ENCODE measurements at regions not wholly inside any gene's neighbourhood (a gene's known extent, or its start where the extent isn't known, plus 50 kb on each side); places are given as distances from the start of the nearest gene placed in this dataset.
"Not testable (repeated sequence)": the region's sequence is repeated elsewhere in the genome, so short reads cannot be mapped to it uniquely, and the experiment has no call there.

DNA sequence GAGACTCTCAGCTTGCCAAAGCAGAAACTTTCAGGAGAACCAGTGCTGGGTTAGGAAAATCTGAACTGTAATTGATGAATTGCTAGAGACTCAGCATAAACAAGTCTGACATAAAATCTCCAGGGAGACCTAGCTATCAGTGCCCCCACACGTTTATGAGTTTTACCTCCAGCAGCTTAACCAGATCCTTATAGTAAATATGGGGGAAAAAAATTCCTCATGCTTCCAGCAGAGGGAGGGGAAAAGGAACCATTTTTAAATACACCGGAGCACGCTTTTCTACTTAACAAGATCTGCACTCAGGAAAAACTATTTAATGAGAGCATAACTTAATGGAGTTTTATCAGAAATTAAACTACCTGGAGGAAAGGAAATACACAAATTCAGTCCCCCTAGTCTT lies 1040.7 kb upstream of the INTU start:
- DNase-seq (ENCODE audit: low spot score): no peak

DNA sequence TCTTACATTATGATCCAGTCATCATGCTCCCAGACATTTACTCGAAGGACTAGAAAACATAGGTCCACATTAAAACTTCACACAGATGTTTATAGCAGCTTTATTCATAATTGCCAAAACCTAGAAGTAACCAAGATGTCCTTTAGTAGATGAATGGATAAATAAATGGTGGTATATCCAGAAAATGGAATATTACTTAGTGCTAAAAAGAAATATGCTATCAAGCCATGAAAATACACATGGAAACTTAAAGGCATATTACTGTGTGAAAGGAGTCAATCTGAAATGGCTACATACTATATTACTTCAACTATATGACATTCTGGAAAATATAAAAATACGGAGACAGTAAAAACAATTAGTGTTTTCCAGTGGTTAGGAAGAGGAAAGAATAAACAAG lies 1039.1 kb upstream of the INTU start:
- no peak for DNase-seq (ENCODE audit: low spot score)

GRCh38 chr4:126595643-126596042 lies 1037.1 kb upstream of the INTU start:
- no peak for DNase-seq (ENCODE audit: low spot score)

DNA sequence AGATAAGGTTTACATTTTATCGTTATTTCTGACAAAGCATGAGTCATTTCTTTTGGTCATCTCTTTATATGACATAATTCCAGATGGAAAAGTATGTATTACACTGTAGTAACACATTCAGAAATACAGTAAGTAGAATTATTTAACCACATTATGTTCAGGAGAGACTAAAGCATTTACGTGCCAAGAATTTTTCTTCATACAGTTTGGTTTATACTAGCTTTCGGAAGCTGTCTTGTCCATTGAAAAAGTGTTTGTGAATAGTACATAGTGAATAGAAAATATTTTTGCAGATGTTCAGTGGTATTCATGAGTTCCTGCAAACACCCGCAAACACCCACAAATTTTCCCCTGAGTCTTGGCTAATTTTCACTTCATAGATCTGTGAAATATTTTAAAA lies 1033.0 kb upstream of the INTU start:
- no peak for DNase-seq (ENCODE audit: low spot score)

DNA sequence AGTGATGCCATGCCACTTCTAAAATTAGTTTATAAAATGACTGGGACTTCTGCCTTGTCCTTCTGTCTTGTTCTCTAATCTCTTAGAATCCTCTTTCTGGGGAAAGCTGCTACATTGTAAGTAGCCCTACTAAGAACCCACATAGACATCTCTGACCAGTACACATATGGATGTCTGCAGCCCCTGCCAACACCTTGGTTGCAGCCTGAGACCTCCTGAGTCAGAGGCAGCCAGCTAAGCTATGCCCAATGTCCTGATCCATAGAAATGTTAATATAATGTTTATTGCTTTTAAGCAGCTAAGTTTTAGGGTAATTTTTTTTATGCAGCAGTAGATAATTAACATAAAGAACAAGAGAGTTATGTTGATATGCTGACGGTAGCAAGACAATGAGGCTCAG lies 1029.5 kb upstream of the INTU start:
- DNase-seq (ENCODE audit: low spot score): no peak

GRCh38 chr4:126603825-126604224 lies 1028.9 kb upstream of the INTU start:
- no peak for DNase-seq (ENCODE audit: low spot score)

- peak; percentile 65 for DNase-seq (ENCODE audit: low spot score)
Observed at GRCh38 chr4:126604268-126604867, 1028.4 kb upstream of the INTU start.

DNA sequence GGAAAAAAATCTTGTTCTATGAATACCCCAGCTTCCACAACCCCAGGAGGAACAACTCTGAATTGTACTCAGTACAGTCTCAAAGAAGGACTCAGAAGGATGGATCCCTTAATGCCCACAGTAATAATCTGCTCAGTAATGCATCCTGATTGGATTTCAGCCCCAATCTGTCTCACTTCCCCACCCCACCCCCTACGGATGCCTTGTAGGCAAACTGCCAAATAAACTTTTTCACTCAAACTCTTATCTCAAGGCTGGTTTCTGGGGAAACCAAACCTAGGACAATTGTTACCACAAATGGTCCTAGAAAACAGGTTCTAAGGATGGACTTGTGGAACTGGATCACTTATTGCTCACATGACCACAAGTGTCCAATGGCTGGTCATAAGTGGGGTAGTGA lies 1021.8 kb upstream of the INTU start:
- no peak for DNase-seq (ENCODE audit: low spot score)

DNA sequence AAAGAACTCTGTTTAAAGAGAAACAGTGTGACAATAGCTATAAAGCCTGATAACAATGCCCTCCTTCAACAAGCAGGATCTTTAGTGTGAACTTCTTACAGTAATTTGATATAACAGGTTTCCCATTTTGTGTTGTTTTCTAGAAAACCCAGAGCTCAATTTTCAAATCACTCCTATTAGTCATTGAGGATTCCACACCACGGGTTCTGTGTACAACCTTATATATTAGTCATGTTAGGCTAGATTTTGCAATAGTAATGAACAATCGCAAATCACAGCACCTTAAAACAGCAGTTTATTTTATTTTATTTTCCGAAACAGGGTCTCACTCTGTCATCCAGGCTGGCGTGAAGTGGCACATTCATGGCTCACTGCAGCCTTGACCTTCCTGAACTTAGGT lies 1020.9 kb upstream of the INTU start:
- DNase-seq (ENCODE audit: low spot score): peak; percentile 57

GRCh38 chr4:126614356-126614855 lies 1018.4 kb upstream of the INTU start:
- DNase-seq (ENCODE audit: low spot score): no peak

DNA sequence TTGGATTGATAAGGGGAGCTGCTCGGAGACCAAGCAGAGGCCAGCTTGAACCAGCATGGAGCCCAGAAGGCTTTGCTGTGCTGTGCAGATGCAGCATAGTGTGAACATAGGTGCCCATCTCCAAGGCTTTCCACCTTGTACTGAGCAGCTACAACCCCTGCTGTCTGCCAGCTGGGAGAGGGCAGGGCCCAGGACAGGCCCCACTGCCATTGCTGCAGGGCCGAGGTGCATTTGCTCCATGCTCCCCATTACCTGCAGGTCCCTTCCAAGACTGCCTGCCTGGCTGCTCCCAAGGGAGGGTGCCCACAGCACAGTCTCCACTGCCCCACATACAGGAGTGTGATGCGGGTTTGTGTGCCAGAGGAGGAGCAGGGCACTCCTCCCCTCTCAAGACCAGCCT lies 1016.0 kb upstream of the INTU start:
- no peak for DNase-seq (ENCODE audit: low spot score)

DNA sequence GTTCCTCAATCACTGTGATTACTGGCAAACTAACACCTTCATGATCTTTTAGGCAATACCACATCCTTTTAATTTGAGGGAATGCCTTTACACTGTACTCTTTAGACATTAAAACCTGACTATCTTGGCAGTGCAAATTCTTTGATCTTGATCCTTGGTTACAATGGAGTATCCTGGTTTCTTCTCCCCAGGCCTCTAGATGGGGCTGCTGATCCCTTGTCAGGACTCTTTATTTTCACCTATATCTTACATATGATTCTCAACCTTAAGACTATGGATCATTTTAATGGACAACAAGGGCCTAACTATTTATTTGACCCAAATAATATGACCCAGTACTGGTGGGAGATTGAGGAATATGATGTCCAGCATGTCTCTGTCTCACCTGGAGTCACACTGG lies 1005.5 kb upstream of the INTU start:
- DNase-seq (ENCODE audit: low spot score): peak; percentile 11

- DNase-seq (ENCODE audit: low spot score): no peak
Observed at GRCh38 chr4:126628933-126629332, 1003.8 kb upstream of the INTU start.

GRCh38 chr4:126630230-126630629 lies 1002.5 kb upstream of the INTU start:
- peak; percentile 7 for DNase-seq (ENCODE audit: low spot score)

DNA sequence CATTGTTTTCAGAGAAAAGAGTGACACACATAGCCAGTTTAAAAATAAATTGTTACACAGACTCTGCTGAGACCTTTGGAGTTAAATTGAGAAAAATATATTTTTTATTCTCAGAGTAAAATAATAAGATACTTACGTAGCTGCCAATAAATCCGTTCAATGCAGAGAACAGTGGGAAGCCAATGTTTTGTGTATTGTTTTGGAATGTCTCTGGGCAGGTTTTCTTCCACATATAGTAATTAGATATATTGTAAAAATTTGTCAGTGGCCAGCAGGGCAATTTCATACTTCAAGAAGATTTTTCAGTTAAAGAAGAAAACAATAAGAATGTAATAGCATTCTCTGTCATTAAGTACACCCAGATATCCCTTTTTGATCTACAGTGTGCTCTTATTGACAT lies 999.5 kb upstream of the INTU start:
- DNase-seq (ENCODE audit: low spot score): no peak

GRCh38 chr4:126637706-126638105 lies 995.1 kb upstream of the INTU start:
- no peak for DNase-seq (ENCODE audit: low spot score)

- no peak for DNase-seq (ENCODE audit: low spot score)
Observed at GRCh38 chr4:126647320-126647719, 985.4 kb upstream of the INTU start.

- DNase-seq (ENCODE audit: low spot score): peak; percentile 11
Observed at GRCh38 chr4:126647756-126648397, 984.9 kb upstream of the INTU start.

DNA sequence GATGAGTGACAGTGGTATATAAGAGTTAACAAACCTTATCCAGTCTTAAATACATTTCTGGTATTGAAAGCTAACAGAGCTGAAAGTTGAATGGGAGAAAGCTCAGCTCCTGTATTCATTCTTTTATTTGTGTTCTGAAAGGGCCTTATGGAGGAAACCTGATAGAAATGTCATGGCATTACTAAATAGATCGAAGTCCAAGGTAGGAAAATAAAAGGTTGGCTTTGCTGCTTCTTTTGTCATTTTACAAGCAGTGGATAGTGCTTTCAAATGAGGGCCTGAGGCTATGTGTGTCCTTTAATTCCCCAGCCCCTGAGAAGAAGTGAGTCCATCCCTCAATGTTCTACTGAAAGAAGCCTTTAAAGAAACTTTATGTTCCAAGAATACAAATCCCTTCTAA lies 974.3 kb upstream of the INTU start:
- no peak for DNase-seq (ENCODE audit: low spot score)

DNA sequence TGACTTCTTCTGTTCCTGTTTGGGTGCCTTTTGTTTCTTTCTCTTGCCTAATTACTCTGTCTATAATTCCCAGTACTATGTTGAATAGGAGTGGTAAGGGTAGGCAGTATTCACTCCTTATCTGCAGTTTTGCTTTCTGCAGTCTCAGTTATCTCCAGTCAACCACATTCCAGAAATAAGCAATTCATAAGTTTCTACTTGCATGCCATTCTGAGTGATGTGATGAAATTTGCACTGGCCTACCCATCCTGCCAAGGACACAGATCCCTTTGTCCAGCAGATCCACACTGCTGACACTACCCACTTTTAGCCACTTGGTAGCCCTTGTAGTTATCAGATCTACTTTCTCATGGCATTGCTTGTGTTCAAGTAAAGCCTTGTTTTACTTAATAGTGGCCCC lies 971.6 kb upstream of the INTU start:
- peak; percentile 2 for DNase-seq (ENCODE audit: low spot score)

GRCh38 chr4:126664839-126665238 lies 967.9 kb upstream of the INTU start:
- DNase-seq (ENCODE audit: low spot score): no peak

DNA sequence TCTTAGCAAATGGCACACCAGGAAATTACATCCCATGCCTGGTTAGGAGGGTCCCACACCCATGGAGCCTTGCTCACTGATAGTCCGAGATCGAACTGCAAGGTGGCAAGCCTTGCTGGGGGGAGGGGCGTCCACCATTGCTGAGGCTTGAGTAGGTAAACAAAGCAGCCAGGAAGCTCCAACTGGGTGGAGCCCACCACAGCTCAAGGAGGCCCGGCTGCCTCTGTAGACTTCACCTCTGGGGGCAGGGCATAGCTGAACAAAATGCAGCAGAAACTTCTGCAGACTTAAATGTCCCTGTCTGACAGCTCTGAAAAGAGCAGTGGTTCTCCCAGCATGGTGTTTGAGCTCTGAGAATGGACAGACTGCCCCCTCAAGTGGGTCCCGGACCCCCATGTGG lies 962.7 kb upstream of the INTU start:
- DNase-seq (ENCODE audit: low spot score): not testable (repeated sequence)

GRCh38 chr4:126678618-126679017 lies 954.1 kb upstream of the INTU start:
- no peak for DNase-seq (ENCODE audit: low spot score)

DNA sequence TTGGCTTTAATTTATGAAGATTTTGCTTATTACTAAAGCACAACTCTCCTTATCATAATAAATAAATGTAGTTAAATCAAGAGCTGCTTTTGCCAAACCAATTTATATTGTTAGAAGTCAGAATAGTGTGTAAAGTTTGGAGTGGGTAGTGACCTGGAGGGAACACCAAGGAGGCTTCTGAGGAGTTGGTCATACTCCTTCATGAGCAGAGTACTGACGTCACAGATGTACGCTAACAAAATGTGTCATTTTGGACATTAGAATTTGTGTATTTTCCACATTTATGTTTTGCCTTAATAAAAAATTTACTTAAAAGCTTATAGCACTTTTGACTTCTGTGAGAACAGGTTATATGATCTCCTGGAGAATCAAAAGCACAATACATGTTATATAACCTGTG lies 953.5 kb upstream of the INTU start:
- DNase-seq (ENCODE audit: low spot score): no peak

Measured in AG08395 (cell line).